Activated CD4-positive, alpha-beta memory T cell treated with anti-CD3 and anti-CD28 coated beads for 36 hours (primary cell): ENCODE measurements at regions not wholly inside any gene's neighbourhood (a gene's known extent, or its start where the extent isn't known, plus 50 kb on each side); places are given as distances from the start of the nearest gene placed in this dataset.

ENCODE experiments used
- CTCF ChIA-PET: fragments of 350-600 bp; sonication (Branson Sonifier 250); formaldehyde crosslinking; loops from one replicate; lab custom pipeline; 2021; ENCODE audit warnings: antibody characterized with exemption, inconsistent platforms; lab: Charles Lee
- POLR2A ChIA-PET: fragments of 350-600 bp; sonication (Branson Sonifier 250); formaldehyde crosslinking; loops from one replicate; lab custom pipeline; 2021; ENCODE audit warnings: antibody characterized with exemption; lab: Charles Lee
- DNase-seq: peaks from one replicate; pipeline ENCODE4 v3.0.0-alpha.2; 2020
- H3K27ac Mint-ChIP-seq: one replicate; pipeline ENCODE4 v1.8.0; 2021; ENCODE audit warnings: mixed read lengths
- H3K27me3 Mint-ChIP-seq: one replicate; pipeline ENCODE4 v1.8.0; 2021; ENCODE audit warnings: mixed read lengths
- H3K36me3 Mint-ChIP-seq: one replicate; pipeline ENCODE4 v1.8.0; 2021; ENCODE audit warnings: mixed read lengths
- H3K4me1 Mint-ChIP-seq: one replicate; pipeline ENCODE4 v1.8.0; 2021; ENCODE audit warnings: low read depth, mixed read lengths
- H3K4me3 Mint-ChIP-seq: one replicate; pipeline ENCODE4 v1.8.0; 2021; ENCODE audit warnings: mild to moderate bottlenecking, mixed read lengths
- H3K9me3 Mint-ChIP-seq: one replicate; pipeline ENCODE4 v1.8.0; 2021; ENCODE audit warnings: mixed read lengths
- intact Hi-C: fragments of 100-400 bp; cut with micrococcal nuclease; formaldehyde crosslinking; loops from one replicate; pipeline ENCODE4 v1.15.1; 2023

GRCh38 chr17:77001487-77001886 lies 133.3 kb downstream of the MGAT5B start:
- no peak for DNase-seq
- POLR2A ChIA-PET, result no interaction called here
- H3K27me3 Mint-ChIP-seq, result no peaks in the 10 kb centered on the region
- no peaks in the 10 kb centered on the region for H3K36me3 Mint-ChIP-seq
- H3K4me3 Mint-ChIP-seq, result no peak overlapping the region
- intact Hi-C loops, result no loop called here
- H3K9me3 Mint-ChIP-seq, result no peaks in the 10 kb centered on the region
- CTCF ChIA-PET, result no interaction called here
- H3K27ac Mint-ChIP-seq, result no peak overlapping the region
- H3K4me1 Mint-ChIP-seq, result peaks cover 29% of the 10 kb centered on the region

- ChIA-PET CTCF (no interaction called here), POLR2A (interaction anchor here (0.5 kb wide), 1 partner anchor 113 kb away, joined by 4 read pairs; no protein-coding TSS in a partner anchor)
- H3K9me3 Mint-ChIP-seq, result no peaks in the 10 kb centered on the region
- H3K36me3 Mint-ChIP-seq, result no peaks in the 10 kb centered on the region
- no peak overlapping the region for H3K27ac Mint-ChIP-seq
- intact Hi-C loops, result no loop called here
- H3K4me3 Mint-ChIP-seq, result no peak overlapping the region
- DNase-seq, result no peak
- peaks cover 23% of the 10 kb centered on the region for H3K4me1 Mint-ChIP-seq
- H3K27me3 Mint-ChIP-seq, result no peaks in the 10 kb centered on the region
These were observed 134.2 kb downstream of the MGAT5B start for GRCh38 chr17:77002103-77003045.

- POLR2A ChIA-PET, result no interaction called here
- intact Hi-C loops, result no loop called here
- H3K9me3 Mint-ChIP-seq, result no peaks in the 10 kb centered on the region
- H3K27ac Mint-ChIP-seq, result no peak overlapping the region
- H3K4me3 Mint-ChIP-seq, result no peak overlapping the region
- H3K36me3 Mint-ChIP-seq, result no peaks in the 10 kb centered on the region
- peaks cover 4% of the 10 kb centered on the region for H3K27me3 Mint-ChIP-seq
- CTCF ChIA-PET, result no interaction called here
- no peak for DNase-seq
- H3K4me1 Mint-ChIP-seq, result peaks cover 10% of the 10 kb centered on the region
These were observed 135.5 kb downstream of the MGAT5B start for GRCh38 chr17:77003699-77004098.

GRCh38 chr17:77006971-77007649 lies 133.7 kb upstream of the SEC14L1 start:
- Mint-ChIP-seq H3K4me3 (no peak overlapping the region), H3K9me3 (peaks cover 9% of the 10 kb centered on the region), H3K27ac (no peak overlapping the region), H3K27me3 (peaks cover 5% of the 10 kb centered on the region), H3K4me1 (no peaks in the 10 kb centered on the region), H3K36me3 (peaks cover 3% of the 10 kb centered on the region)
- CTCF ChIA-PET, result interaction anchor here (1.5 to 4.0 kb wide), 2 partner anchors 14 to 49 kb away, joined by 3 to 18 read pairs; no protein-coding TSS in a partner anchor
- intact Hi-C loops, result no loop called here
- POLR2A ChIA-PET, result no interaction called here
- DNase-seq, result no peak

GRCh38 chr17:77009877-77010276 lies 130.9 kb upstream of the SEC14L1 start:
- Mint-ChIP-seq H3K27ac (no peak overlapping the region), H3K27me3 (peaks cover 5% of the 10 kb centered on the region), H3K4me3 (no peak overlapping the region), H3K9me3 (peaks cover 9% of the 10 kb centered on the region), H3K36me3 (peaks cover 3% of the 10 kb centered on the region), H3K4me1 (no peaks in the 10 kb centered on the region)
- DNase-seq, result no peak
- CTCF ChIA-PET, result interaction anchor here (1.0 kb wide), 1 partner anchor 19 kb away, joined by 3 read pairs; no protein-coding TSS in a partner anchor
- POLR2A ChIA-PET, result no interaction called here
- intact Hi-C loops, result loop anchor here (2.0 to 10.0 kb wide), 2 partner anchors 45 to 47 kb away; no protein-coding TSS in a partner anchor

GRCh38 chr17:77010667-77011066 lies 130.1 kb upstream of the SEC14L1 start:
- Mint-ChIP-seq H3K27ac (no peak overlapping the region), H3K36me3 (peaks cover 3% of the 10 kb centered on the region), H3K4me3 (no peak overlapping the region), H3K4me1 (no peaks in the 10 kb centered on the region), H3K9me3 (peaks cover 9% of the 10 kb centered on the region), H3K27me3 (peaks cover 5% of the 10 kb centered on the region)
- POLR2A ChIA-PET, result no interaction called here
- intact Hi-C loops, result loop anchor here (1.0 to 10.0 kb wide), 3 partner anchors 46 to 237 kb away; no protein-coding TSS in a partner anchor
- DNase-seq, result no peak
- CTCF ChIA-PET, result interaction anchor here (0.7 to 1.6 kb wide), 2 partner anchors 22 to 44 kb away, joined by 3 to 4 read pairs; no protein-coding TSS in a partner anchor

GRCh38 chr17:77011173-77012011 lies 129.4 kb upstream of the SEC14L1 start:
- POLR2A ChIA-PET, result no interaction called here

GRCh38 chr17:77018504-77018903 lies 122.3 kb upstream of the SEC14L1 start:
- Mint-ChIP-seq H3K9me3 (peaks cover 7% of the 10 kb centered on the region), H3K36me3 (no peaks in the 10 kb centered on the region), H3K27me3 (no peaks in the 10 kb centered on the region), H3K4me3 (no peak overlapping the region), H3K27ac (no peak overlapping the region), H3K4me1 (no peaks in the 10 kb centered on the region)
- ChIA-PET CTCF (no interaction called here), POLR2A (no interaction called here)
- intact Hi-C loops, result loop anchor here (10.0 kb wide), 1 partner anchor 54 kb away; no protein-coding TSS in a partner anchor
- no peak for DNase-seq

More at GRCh38 chr17:77011173-77012011, 129.4 kb upstream of the SEC14L1 start:
- no peak overlapping the region for H3K4me3 Mint-ChIP-seq
- CTCF ChIA-PET, result interaction anchor here (0.6 to 2.4 kb wide), 9 partner anchors 14 to 233 kb away, joined by 3 to 21 read pairs (median 4); no protein-coding TSS in a partner anchor
- DNase-seq, result peak; percentile 65
- peaks cover 5% of the 10 kb centered on the region for H3K27me3 Mint-ChIP-seq
- intact Hi-C loops, result loop anchor here (1.0 to 10.0 kb wide), 3 partner anchors 45 to 236 kb away; no protein-coding TSS in a partner anchor
- no peaks in the 10 kb centered on the region for H3K4me1 Mint-ChIP-seq
- peaks cover 3% of the 10 kb centered on the region for H3K36me3 Mint-ChIP-seq
- no peak overlapping the region for H3K27ac Mint-ChIP-seq
- H3K9me3 Mint-ChIP-seq, result peaks cover 9% of the 10 kb centered on the region

- DNase-seq, result no peak
- peaks cover 7% of the 10 kb centered on the region for H3K9me3 Mint-ChIP-seq
- ChIA-PET CTCF (interaction anchor here (2.3 kb wide), 1 partner anchor 36 kb away, joined by 9 read pairs; no protein-coding TSS in a partner anchor), POLR2A (no interaction called here)
- no peaks in the 10 kb centered on the region for H3K4me1 Mint-ChIP-seq
- no peaks in the 10 kb centered on the region for H3K27me3 Mint-ChIP-seq
- H3K4me3 Mint-ChIP-seq, result no peak overlapping the region
- H3K36me3 Mint-ChIP-seq, result no peaks in the 10 kb centered on the region
- H3K27ac Mint-ChIP-seq, result no peak overlapping the region
- intact Hi-C loops, result loop anchor here (10.0 kb wide), 1 partner anchor 55 kb away; no protein-coding TSS in a partner anchor
These were observed 120.8 kb upstream of the SEC14L1 start for GRCh38 chr17:77019893-77020379.

GRCh38 chr17:77020973-77021372 lies 119.8 kb upstream of the SEC14L1 start:
- no peaks in the 10 kb centered on the region for H3K4me1 Mint-ChIP-seq
- no peak for DNase-seq
- ChIA-PET CTCF (interaction anchor here (2.3 kb wide), 1 partner anchor 35 kb away, joined by 9 read pairs; no protein-coding TSS in a partner anchor), POLR2A (no interaction called here)
- no peaks in the 10 kb centered on the region for H3K27me3 Mint-ChIP-seq
- no peaks in the 10 kb centered on the region for H3K36me3 Mint-ChIP-seq
- H3K9me3 Mint-ChIP-seq, result peaks cover 7% of the 10 kb centered on the region
- H3K27ac Mint-ChIP-seq, result no peak overlapping the region
- no peak overlapping the region for H3K4me3 Mint-ChIP-seq
- intact Hi-C loops, result no loop called here

GRCh38 chr17:77022766-77023165 lies 118.0 kb upstream of the SEC14L1 start:
- H3K4me3 Mint-ChIP-seq, result no peak overlapping the region
- DNase-seq, result no peak
- no peaks in the 10 kb centered on the region for H3K36me3 Mint-ChIP-seq
- intact Hi-C loops, result no loop called here
- H3K27ac Mint-ChIP-seq, result no peak overlapping the region
- ChIA-PET CTCF (interaction anchor here (0.8 to 1.5 kb wide), 2 partner anchors 10 to 33 kb away, joined by 3 to 8 read pairs; no protein-coding TSS in a partner anchor), POLR2A (no interaction called here)
- H3K9me3 Mint-ChIP-seq, result peaks cover 12% of the 10 kb centered on the region
- H3K4me1 Mint-ChIP-seq, result no peaks in the 10 kb centered on the region
- no peaks in the 10 kb centered on the region for H3K27me3 Mint-ChIP-seq
